Stimulated activated CD4-positive, alpha-beta T cell treated with anti-CD3 and anti-CD28 coated beads, Interleukin-2, amount 100 ng/mL, for 48 hours (primary cell): ENCODE measurements at regions not wholly inside any gene's neighbourhood (a gene's known extent, or its start where the extent isn't known, plus 50 kb on each side); places are given as distances from the start of the nearest gene placed in this dataset.
"Not testable (repeated sequence)": the region's sequence is repeated elsewhere in the genome, so short reads cannot be mapped to it uniquely, and the experiment has no call there.

ENCODE experiments used
- DNase-seq, 2 donors: peaks; one replicate each; pipeline ENCODE4 v3.0.0-alpha.2; 2020

DNA sequence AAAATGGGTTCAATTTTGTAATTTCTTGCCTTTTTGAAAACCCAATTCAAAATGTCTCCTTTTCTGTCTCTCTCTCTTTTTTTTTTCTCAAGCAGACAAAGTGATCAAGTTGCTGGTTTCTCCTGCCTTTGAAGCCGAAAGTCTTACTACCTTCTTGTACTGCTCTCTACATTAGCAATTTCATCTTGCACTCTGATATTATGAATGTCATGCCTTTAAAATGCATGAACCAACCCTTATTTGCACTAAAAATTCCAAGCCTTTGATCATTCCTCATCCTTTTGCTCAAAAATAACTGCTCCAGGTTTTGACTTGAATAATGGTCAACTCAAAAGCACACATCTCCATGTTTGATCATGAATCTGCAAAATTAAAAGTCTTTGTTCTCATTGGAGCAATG is 125.2 kb downstream of the CETN3 start:
- DNase-seq: no peak

DNA sequence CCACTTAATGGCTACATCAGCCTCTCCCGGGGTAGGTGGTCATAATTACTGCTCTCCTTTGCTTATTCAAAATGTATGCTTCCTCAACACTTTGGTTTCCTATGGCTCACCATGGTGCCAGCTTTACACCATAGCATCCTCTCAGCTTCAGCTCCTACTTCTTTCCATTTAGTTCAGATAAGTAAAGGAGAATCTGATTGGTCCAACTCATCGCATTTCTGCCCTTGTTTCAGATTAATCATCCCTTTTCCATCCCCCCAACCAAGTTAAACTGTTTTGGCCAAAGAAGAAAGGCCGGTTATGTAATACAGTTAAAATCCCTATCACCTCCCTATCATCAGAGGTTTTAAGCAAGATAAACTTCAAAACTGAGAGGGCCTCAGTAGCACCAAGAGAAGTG is 130.5 kb downstream of the CETN3 start:
- no peak for DNase-seq

DNA sequence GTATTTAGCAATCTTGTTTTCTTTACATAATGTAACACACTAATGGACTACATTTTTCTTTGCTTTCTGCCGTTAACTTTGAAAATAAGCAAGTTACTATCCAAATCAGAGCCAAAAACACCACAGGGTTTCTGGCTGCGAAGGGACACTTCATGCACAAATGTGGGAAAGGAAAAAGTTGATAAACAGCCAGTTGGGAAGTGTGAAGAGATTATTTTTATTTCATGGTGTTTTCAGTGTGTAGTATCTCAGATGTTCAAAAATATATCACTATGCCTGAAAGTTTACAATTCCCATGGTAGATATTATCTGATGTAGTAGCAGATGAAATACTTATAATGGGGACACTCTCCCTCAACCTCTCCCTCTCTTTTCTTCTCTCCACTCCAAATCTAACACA is 135.3 kb downstream of the CETN3 start:
- DNase-seq: no peak

DNA sequence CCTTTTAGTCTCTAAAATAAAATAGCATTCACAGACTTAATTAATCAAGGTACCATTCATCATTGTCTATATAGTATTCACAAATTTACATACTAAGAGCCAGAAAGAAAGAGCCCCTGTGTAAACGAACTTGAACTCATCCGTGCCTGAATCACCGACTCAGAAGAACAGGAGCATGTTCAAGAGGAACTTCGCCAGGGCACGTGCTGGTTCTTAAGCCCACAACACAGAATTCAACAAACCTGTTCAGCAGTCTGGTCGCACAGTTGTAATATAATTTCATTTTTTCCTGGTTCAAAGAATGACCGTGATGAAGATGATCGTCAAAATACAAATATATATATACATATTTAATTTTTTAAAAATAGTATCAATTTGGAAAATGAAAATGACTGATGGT is 141.9 kb downstream of the CETN3 start:
- DNase-seq: no peak

DNA sequence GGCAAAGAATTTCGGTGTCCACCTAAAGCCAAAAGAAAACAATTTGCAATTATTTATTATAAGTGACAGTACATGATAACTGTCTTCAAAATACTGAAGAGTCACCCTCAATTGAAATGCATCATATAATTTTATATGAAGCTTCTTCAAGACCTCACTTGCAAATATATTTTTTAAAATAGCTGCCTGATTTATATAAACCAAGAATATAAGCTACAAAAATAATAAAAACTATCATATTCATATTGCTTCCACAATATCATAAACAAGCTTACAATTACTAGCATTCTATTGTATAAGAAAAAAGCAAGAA is 144.1 kb downstream of the CETN3 start:
- DNase-seq: no peak

DNA sequence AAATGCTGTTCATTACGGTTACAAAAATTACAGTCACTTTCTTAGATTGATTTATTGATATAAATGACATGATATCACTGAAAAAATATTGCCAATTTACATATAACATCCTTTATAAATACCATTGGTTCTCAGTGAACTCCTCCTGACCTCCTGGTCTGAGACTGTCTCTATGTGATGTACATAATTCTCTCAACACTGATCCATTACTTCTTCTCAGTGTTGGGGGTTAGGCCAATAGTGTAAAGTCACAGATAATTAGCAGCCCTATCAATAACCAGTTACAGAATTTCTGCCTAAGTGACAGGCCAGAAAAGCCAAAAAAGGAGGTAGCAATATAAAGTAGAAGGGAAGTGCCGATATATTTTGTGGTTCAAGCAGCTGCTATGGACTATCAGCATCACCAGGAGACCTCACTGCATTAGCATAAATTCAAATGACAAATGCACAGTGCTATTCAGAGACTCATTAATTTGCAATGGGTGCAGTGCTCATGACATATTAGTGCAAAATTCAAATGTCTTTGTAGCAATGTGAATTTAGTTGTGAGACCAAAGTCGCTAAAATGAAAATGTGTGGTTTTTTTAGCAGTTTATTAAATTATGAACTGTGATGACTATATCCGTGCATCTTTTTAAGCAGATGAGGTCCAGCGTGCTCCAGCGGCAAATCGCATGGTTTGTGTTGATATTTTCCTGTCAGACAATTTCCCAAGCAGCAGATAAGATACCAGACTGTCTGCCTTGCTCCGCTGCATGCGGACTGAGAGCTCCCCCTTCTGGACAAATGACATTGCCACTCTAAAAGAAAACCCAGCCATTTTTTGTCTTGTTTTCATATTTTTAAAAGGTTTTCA is 144.6 kb downstream of the CETN3 start:
- DNase-seq: peak; percentile 40 to 43

DNA sequence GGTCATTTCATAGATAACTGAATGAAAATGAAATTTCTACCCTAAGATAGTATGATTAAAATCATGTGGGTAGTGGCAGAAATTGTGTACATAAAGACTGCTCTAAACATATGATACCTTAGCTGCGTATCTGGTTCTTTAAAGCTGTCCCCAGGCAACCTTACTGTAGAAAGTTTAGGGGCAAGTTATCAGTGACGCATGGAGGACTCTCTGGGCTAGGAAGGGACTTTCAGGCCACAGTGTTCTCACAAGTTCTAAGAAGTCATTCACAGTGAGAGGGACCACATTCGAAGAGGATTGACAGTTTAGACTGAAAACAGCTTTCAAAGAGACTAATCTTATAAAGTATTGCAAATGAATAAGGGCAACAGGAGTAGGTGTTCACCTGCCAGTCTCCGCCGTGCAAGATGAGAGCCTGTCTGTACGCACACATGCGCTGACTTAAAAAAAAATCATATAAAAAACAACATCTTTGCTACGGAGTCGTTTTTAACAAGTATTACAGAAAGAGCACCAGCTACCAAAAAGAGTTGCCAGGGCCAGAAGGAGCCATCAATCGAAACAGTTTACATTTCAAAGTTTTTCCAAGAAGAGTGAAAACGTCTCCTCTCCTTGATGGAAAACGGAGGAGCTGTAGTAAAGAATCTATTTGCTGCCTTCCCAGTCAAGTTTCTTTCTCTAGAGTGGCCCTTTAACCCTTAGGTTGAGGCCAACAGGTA is 146.3 kb downstream of the CETN3 start:
- no peak for DNase-seq

DNA sequence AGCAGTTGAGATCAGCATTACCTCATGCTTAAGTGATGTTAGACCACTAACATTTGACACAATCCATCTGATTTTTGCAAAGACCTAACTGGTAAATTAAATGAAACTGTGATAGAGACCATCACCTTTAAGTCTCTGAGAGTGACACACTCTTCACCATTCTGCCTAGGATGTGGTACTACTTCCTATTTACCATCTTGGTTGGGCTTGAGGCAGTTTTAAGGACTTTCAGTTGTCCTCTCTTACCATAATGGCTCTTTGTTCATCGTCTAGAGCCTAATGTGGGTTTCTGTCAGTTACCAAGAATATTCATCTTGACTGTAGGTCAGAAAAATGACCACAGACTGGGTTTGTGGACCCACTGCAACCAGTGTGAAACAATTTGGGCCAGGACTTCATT is 158.1 kb downstream of the CETN3 start:
- no peak for DNase-seq

DNA sequence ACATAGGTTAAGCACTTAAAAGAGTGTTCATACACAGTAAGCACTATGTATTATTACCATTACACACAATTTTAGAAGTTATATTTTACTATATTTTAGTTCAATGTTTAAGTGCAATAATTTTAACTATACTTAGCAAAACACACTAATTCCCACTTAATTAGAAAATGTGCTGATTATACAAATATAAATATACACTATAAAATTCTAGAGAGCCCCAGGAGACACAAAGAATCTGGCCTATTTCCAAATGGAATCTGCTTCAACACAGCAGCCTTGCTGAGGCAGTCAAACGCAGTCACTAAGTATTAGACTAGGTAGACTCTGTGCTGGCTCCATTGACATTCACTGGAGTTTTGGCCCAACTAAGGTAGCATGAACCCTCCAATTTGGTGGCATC is 160.9 kb downstream of the CETN3 start:
- DNase-seq: no peak

DNA sequence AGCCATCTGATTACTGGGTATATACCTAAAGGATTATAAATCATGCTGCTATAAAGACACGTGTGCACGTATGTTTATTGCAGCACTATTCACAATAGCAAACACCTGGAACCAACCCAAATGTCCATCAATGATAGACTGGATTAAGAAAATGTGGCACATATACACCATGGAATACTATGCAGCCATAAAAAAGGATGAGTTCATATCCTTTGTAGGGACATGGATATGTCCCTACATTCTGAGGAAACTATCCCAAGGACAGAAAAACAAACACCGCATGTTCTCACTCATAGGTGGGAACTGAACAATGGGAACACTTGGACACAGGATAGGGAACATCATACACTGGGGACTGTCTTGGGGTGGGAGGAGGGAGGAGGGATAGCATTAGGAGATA is 165.7 kb downstream of the CETN3 start:
- DNase-seq: not testable (repeated sequence)

DNA sequence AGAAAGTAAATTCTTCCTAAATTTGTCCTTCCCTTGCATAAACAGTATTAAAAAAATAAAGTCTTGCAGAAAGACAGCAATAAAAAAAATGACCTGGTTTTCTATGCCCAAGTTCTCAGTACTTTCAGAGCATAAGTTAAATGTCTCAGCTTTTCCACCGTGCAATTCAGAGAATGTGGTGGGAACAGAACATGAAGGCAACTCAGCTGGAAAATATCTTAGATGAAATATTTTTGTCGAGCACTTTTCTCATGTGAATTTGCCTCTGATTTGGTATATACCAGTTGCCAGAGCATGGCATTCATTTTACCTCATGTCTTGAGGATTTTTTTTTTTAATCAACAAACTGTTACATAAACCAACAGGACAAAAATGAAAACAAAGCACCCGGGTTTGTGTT is 176.1 kb downstream of the CETN3 start:
- DNase-seq: no peak

DNA sequence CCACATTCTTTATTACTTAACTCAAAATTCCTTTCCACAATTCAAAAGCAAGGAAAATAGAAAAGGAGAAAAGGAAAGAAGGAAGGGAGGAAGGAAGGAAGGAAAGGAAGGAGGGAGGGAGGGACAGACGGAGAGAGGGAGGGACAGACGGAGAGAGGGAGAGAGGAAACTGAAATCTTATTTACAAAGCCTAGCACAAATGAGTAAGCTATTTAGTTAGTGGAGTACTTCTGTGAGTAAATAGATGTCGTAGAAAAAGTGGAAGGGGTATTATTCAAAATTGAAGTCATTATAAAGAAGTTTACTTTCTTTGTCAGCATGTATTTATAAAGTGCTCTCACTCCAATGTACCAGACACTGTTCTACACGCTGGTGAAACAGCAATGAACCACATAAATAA is 177.9 kb downstream of the CETN3 start:
- DNase-seq: no peak

DNA sequence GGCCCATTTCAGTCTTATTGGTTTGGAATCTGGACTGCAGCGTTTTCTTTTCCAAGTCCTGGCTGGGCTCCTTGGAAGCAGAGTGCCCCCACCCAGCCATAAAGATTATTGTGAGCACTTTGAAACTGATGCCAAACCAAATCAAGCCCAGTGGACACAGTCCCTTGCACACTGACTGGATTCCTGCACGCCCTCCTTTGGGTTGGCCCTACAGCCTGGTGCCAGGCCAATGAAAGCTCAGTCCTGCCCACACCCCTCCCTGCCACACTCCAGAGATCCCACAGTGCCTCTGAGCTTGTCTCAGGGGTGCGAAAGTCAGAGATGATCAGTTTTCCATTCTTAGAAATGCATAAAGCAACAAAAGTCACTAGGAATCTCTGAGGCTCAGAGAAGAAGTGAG is 181.9 kb downstream of the CETN3 start:
- DNase-seq: no peak

DNA sequence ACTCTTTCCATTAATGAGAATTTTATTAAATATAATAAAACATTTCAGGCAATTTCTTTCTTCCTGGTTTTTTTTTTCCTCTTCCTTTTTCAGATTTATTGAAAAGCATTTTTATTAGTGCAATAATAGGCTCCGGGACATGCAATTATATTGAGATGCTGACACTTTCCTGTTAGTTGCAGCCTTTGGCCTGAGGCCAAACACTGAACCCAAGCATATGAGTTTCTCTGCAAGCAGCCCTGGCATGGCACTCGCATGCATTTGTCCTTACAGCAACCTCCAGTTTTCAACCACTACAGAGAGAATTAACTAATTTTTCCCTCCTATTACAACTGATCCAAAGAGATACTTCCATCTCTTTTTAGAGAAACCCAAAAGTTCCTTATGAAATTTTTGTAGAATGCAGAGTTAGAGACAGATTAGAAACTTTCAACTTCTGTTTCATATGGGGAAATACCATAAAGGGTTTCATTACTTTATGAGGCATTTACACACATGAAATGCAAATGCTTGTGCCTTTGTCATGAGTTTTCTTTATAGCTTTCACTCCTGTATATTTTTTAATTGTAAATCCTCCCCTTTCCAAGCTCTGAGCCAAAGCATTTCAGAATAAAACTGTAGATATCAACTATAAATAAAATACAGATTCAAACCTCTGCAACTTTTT is 183.0 kb downstream of the CETN3 start:
- no peak for DNase-seq

DNA sequence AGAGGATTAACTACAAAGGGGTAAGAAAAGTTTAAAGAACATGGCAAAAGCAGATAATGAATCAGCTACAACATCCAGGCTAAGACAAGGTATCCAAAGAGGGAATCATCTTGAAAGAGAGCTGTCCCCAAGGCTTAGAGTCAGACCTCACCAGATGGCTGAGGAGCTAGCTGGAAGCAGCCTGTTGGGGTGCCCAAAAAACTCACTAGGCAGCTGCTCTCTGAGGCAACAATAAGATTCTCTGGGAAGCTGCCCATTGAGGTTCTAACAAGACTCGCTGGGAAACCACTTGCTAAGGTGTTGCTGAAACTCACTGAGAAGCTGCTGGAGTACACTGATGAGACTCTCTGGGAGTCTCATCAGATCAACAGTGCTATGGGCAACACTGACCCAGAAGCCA is 185.2 kb downstream of the CETN3 start:
- no peak for DNase-seq

DNA sequence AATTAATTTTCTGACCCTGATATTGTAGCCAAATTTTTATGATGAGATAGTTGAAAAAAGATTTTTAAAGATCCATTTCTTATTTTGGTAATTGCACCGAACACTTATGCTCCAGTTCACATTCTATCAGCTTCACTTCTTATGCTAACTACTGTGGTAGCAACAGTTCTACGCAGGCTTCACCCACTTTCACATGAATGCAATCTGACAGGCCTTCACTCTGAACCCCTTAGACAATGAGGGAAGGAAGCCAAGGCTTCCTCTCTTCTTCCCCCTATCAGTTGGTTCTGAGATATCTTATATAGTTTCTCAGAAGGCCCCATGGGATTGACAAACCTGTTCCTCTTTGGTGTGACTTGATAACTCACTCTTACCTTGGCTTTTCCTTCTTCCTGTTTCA is 185.8 kb downstream of the CETN3 start:
- no peak for DNase-seq

DNA sequence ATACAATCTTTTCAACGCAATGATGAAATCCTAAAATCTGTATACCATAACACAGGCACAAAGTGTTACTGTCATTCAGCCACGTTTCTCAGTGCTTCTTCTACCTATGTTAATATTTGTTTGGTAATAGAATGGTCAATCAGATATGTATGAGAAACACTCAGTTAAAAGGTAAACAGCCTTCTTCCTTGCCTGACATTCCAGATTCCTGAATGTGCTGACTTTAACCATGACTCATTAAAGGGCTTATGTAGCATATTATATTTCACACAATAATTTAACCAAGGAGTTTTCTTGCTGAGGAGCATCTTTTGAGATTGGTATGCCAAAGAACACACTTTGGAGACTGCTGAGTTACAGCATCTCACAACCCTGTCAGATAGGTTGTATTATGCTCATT is 187.6 kb downstream of the CETN3 start:
- no peak for DNase-seq

DNA sequence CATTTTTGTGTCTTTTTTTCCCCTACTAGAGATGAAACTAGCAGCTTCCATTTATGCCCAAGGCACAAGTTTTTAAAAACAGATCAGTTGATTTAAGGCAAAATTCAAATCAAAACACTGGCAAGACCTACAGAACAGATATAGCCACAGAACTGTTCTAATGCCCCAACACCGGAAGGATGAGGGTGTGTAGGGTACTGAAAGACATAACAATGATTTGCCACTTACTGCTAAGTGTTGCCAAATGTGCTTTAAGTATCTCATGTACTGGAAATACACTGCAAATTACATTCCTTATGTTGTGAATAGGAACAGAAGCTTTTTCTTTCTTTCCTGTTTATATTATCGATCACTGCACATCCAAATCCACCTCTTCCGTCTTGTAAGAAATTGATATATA is 189.0 kb downstream of the CETN3 start:
- DNase-seq: no peak

DNA sequence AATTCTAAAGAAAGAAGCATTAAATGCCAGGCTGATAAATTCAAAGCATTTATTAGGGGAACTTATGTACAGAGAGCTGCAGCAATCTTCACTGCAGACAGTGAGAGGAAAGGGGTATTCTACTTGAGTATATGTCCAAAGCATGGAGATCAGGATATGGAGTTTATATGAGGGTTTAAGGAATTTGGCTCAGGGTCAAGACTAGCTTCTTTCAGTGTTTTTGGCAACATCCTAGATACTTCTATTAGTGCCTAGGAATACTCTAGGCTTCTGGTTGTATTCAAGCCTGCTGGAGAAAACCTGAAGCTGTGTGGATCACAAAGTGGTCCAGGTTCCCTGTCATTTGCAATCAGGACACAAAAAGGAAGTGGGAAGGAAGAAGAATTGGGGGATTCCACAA is 194.6 kb downstream of the CETN3 start:
- DNase-seq: no peak

DNA sequence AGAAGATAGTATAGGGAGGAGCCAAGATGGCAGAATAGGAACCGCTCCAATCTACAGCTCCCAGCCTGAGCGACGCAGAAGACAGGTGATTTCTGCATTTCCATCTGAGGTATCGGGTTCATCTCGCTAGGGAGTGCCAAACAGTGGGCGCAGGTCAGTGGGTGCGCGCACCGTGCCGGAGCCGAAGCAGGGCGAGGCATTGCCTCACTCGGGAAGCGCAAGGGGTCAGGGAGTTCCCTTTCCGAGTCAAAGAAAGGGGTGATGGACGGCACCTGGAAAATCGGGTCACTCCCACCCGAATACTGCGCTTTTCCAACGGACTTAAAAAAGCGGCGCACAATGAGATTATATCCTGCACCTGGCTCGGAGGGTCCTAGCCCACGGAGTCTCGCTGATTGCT is 201.2 kb downstream of the CETN3 start:
- not testable (repeated sequence) for DNase-seq

DNA sequence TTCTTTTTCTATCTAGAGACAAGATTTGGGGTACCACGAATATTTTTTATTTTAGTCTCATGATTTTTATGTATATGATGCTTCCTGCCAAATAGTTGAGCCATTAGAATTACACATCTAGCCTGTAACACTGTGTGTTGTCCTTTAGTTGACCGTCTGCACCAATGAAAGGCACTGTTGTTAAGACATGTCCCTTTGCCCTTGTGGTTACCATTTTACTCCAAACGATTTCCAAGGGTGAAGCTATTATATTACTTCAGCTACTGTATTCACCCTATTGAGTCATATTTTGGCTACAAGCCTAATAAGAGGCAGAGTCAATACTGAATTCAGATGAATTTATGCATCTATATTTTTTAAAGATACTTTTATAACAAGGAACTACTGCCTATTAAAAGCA is 207.6 kb downstream of the CETN3 start:
- DNase-seq: no peak

DNA sequence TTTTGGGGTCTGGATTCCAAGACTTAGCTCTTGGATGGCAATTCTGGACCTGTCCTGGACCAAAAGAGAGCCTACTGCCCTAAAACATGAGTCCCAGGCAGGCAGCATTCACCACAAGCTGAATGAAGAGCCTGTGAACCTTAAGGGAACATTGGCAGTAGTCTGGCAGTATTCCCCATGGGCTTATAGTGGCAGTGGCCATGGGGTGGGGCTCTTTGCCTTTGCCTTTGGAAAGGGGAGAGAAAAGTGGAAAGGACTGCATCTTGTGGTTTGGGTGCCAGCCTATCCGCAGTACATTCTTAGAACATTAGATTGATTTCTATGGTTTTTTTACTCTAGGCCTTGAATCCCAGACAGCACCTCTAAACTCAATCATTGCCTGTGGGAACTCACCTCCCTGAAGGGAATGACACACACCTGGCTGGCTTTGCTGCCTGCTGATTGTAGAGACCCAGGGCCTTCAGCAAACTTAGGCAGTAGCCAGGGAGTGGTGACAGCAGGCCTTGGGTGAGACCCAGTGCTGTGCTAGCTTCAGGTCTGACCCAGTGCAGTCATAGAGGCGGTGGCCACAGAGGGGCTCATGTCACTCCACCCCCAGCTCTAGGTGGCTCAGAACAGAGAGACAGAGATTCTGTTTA is 216.3 kb downstream of the CETN3 start:
- DNase-seq: no peak

DNA sequence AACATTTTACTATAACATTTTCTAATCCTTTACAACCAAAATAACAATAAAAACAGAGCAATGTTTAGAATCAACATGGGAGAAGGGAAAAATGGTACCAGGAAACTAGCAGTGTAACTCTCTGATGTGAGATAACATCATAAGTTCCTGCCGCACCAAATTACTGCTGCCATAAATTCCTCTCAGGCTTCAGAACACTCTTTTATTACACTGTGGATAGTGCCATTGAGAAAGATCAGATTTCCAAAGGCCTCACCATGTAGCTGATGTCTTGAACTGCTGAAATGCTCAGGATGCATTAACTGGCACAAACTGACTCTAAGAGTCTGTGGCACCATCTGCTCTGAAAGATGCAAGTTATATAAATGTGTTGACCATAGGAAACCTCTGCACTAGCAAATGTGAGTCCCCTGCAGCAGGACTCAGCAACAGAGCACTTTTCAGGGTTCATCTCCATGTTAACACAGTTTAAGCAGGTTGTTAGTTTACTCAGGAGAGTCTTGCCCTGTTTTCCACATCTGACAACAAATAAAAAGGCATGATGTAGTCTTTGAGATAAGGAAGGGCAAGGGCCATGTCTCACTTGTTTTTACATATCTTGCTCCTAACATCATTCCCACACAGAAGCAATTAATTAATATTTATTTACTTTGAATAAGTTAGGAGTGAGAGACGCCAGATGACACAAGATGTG is 218.1 kb downstream of the CETN3 start:
- no peak for DNase-seq
